Right renal pelvis (tissue), 4 donors: ENCODE measurements at regions not wholly inside any gene's neighbourhood (a gene's known extent, or its start where the extent isn't known, plus 50 kb on each side); places are given as distances from the start of the nearest gene placed in this dataset.
"Not testable (repeated sequence)": the region's sequence is repeated elsewhere in the genome, so short reads cannot be mapped to it uniquely, and the experiment has no call there.

Experiments used
- DNase-seq, 4 donors: peaks; one replicate each; pipeline ENCODE4 v3.0.0-alpha.2; 2013; ENCODE audit warnings: low read depth in 4 of 4, low spot score in 3 of 4, missing footprints in 1 of 4

DNA sequence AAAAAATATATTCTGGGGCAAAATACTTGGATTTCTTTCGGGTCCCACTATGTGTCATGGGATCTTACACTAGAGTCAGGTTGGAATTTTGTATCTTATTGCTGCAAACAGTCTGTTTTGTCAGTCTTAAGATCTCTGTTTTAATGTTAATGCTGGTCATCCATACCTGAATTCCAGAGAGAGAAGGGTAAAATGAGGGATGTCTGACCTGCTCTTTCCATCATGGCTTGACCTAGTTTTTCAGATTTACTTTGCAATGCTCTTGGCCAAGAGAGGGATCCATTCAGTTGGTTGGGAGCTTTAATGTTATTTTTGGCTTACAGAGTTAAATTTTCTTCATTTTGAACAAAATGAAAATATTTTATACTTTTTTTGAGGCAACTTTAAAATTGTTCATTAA is 117.2 kb downstream of the CASP12 start:
- DNase-seq, result no peak

DNA sequence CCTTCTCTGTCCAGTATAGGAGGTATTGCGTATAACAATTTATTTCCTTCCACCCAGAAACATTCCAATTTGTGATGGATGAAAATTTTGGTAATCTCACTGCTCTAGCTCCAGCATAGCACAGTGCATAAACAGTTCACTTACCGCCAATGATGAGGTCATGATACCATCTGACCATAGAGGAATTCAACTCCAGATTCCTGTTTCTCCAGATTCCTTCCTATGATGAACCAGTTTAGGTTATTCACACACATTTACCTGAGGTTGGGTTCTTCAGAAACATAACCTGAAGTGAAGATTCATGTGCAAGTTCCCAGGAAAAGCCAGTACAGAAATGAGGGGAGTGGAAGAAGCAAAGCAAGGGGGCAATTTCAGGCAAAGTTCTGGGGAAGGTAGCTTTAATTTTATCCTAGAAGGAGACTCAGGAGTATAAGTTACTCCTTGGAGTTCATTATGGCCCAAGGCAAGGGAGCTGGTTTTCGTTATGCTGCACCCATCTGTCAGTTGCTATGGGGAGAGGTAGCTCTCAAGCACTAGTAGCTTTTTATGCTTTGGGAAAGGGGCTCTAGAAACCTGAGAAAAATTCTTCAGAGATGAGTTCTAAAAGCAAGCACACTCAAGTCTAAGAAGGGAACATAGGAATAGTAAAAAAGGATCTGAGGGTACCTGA is 121.6 kb downstream of the CASP12 start:
- no peak for DNase-seq

DNA sequence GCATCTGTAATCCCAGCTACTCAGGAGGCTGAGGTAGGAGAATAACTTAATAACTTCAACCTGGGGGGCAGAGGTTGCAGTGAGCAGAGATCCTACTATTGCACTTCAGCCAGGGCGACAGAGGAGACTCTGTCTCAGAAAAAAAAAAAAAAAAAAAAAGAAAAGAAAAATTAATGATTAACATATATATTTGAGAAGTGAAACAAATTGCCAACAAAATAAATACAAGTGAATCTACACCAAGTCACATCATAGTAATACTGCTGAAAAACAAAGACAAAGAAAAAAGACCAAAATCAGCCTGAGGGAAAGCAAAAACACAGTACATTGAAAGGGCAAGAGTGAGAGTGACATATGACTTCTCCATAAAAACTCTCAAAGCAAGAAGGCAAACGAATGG is 123.7 kb downstream of the CASP12 start:
- DNase-seq, result no peak

DNA sequence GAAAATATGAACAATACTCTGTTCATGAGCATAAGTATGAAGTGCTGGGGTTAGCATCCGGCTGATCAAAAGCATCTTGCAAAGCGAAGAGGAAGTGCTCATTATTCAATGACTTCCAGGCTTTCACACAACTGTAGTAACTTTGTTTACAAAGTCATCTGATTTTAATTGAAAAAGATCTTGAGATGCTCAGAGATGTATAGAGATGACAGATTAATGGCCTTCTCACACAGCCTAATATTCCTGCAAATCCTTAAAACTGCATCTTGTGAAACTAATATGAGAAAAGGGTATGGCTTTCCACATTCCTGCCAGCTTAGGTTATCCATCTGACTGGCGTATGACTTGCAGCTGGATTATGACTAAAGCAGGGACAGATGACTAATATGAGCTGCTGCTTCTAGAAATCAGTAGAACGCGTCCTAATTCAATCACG is 125.4 kb downstream of the CASP12 start:
- peak in 2 of 4 donors; percentile 5 to 7 for DNase-seq

GRCh38 chr11:104771763-104772162 is 126.5 kb downstream of the CASP12 start:
- DNase-seq, result no peak

- not testable (repeated sequence) for DNase-seq
Observed at GRCh38 chr11:104771046-104771445, 127.2 kb downstream of the CASP12 start.

- DNase-seq, result no peak
Observed at GRCh38 chr11:104765401-104766095, 132.7 kb downstream of the CASP12 start.

DNA sequence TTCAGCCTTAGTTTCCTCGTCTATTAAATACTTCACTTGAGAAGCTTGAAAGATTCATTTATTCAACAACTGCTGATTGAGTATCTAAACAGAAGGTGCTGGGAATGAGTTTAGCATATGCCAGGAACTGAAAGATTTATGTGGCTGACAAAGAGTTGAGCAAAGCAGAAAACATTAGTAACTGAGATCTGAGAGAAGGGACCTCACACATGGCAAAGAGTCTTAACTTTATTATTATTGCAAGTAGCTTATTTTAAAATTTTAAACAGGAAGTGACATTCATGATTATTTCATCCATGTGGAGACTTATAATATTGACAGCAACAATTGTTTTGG is 133.6 kb downstream of the CASP12 start:
- DNase-seq, result no peak

DNA sequence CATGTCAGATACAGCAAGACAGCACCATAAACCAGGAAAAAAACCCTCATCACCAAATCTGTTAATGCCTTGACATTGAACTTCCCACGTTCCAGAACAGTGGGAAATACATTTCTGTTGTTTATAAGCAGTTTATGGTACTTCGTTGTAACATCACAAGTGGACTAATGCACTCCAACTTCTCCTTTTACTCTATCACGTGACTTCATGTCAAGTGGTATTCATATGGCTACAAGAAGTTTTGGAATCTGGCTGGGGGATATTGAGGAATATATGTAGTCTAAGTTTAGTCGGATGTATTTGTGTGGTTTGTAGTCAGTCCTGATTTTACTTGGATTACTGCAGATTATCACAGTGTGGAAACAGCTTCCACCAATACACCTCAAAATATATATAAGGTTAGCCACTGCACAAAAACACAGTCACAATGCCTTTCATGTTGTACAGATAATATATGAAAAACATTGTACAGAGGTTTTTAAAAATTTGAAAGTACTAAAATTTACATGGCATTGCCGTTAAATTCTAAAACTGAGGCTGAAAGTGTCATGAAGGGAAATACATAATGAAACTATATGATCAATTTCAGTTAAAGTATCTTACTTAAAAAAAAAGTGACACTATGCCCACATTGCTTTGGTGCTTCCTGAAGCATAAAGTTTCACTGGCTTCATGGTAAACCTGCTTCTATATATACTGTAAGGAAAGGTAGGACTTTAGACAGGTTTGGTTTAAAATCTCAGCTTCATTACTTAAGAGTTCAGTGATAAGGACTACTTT is 134.1 kb downstream of the CASP12 start:
- DNase-seq, result no peak

GRCh38 chr11:104761511-104761910 is 136.7 kb downstream of the CASP12 start:
- DNase-seq, result no peak

GRCh38 chr11:104759464-104759863 is 138.8 kb downstream of the CASP12 start:
- no peak for DNase-seq

DNA sequence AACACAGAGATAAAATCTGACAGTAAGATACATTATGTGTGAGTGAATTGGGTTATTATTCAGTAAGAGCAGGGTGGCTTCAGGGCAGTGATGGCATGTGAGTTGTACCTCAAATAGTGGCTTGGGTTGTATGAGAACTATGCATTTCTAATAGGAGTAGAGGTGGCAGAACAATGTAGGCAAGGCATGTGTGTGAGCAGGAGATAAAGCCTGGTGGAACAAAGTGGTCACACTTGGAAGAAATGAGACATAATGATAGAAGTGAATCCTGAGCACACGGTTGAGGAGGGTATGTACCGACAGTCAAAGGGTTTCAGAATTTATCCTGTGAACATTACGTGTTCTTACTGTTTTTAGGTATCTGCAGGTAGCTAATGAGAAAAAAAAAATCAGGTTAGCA is 159.3 kb downstream of the CASP12 start:
- no peak for DNase-seq

DNA sequence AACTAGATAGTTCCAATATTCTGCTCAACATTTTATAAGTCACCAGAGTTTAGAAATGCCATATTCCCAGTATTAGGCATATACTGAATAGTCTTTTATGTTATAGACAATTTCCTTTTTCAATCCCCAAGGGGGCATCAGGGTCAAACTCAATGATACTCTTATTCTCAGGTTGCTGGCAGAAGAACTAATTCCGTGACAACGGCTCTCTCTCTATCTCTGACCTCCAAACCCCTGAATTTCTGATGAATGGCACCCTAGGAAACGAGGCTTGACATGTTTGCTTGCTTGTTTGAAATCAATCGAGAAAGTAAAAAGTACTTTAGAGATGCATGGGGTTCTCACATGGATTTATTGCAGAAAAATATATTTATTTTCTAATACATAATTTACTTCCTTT is 160.1 kb downstream of the CASP12 start:
- no peak for DNase-seq

DNA sequence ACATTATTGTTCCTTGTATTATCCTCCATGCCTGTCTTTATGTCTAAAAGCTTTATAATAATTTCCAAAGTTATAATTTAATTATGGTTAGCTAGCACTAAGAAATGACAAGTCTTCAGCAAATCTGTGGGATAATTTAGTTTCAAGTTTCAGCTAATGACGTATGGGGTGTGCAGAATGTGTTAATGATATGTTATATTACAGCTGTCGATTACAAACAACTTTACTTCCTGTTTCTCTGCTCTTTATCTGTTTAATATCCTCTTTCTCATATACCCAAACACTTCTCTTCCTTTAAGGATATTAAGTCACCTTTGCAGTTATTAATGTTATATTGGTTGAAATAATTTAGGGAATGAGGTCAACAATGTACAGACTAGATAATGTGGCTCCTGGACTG is 161.8 kb downstream of the CASP12 start:
- DNase-seq, result no peak

DNA sequence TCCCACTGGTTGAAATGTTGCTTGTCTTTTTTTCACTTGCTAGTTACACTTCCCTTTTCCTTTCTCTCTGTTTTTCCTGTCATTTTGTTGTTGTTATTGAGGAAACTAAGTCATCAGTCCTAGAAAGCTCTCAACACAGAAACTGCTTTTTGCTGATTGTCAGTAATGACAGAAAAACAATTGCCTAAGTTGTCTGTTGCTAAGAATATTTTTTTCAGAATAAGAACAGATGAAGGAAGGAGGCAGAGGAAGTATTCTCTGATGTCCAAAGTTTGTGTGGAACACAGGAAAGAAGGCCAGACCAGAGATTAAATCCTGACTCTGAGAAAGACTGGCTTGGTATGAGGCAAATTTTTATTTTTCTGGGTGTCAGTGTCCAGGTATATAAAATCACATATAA is 163.3 kb downstream of the CASP12 start:
- DNase-seq, result no peak

GRCh38 chr11:104731890-104732289 is 166.4 kb downstream of the CASP12 start:
- no peak for DNase-seq

GRCh38 chr11:104728927-104729326 is 169.3 kb downstream of the CASP12 start:
- DNase-seq, result no peak

- DNase-seq, result no peak
Observed at GRCh38 chr11:104727768-104728167, 170.5 kb downstream of the CASP12 start.

- no peak for DNase-seq
Observed at GRCh38 chr11:104727095-104727494, 171.2 kb downstream of the CASP12 start.

DNA sequence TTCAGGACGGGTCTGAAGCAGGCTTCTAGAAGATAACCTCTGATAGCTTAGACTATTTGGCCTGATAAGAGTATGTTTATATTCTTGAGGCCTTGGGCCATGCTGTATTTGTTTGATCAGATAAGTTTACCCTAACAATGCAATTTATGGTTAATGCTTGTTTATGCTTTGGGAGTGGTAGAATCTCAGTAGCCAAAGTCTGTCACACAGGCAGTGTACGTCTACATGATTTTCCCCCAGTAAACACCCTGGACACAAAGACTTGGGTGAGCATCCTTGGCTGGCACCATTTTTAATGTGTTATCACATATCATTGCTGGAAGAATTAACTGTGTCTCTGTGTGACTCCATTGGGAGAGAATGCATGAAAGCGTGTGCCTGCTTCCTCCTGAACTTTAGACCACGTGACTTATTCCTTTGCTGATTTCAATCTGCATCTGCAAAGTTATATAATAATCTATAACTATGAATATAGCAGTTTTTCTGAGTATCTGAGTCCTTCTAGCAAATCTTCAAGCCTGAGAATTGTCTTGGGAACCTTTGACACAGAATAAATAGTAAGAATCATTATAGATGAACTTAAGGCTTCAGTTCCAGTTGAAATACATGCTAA is 172.4 kb downstream of the CASP12 start:
- no peak for DNase-seq

DNA sequence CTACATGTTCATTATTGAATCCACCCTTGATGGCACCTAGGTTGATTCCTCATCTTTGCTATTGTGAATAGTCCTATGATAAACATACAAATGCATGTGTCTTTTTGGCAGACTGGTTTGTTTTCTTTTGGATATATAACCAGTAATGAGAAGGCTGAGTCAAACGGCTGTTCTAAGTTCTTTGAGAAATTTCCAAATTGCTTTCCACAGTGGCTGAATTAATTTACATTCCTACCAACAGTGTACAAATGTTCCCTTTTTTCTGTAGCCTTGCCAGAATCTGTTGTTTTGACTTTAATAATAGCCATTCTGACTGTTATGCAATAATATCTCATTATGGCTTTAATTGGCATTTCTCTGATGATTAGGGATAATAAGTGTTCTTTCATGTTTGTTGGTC is 184.9 kb downstream of the CASP12 start:
- no peak for DNase-seq
